Liver (tissue), 7 donors: ENCODE measurements at regions not wholly inside any gene's neighbourhood (a gene's known extent, or its start where the extent isn't known, plus 50 kb on each side); places are given as distances from the start of the nearest gene placed in this dataset.

ENCODE experiments used
- DNase-seq: peaks from one replicate; pipeline ENCODE4 v3.0.0-alpha.2; 2017; ENCODE audit warnings: low spot score
- H3K27ac ChIP-seq, 2 donors: one replicate each; pipeline ENCODE4 v1.7.0; 2013; ENCODE audit warnings: inconsistent platforms in 2 of 2, low read length in 2 of 2, control low read depth in 1 of 2, low read depth in 1 of 2, mild to moderate bottlenecking in 1 of 2
- H3K27me3 ChIP-seq, 4 donors: one replicate each; pipeline versions ENCODE4 v1.6.1 to v1.7.0; 2013; ENCODE audit warnings: low read length in 3 of 4, inconsistent platforms in 1 of 4, mild to moderate bottlenecking in 1 of 4, moderate library complexity in 1 of 4; ENCODE audit not compliant: control insufficient read depth in 4 of 4, insufficient read depth in 4 of 4
- H3K36me3 ChIP-seq, 4 donors: one replicate each; pipeline versions ENCODE4 v1.6.1 to v1.7.0; 2013; ENCODE audit warnings: low read length in 3 of 4, mild to moderate bottlenecking in 3 of 4, low read depth in 1 of 4, moderate library complexity in 1 of 4; ENCODE audit not compliant: control insufficient read depth in 4 of 4, insufficient read depth in 3 of 4
- H3K4me1 ChIP-seq, 4 donors: one replicate each; pipeline versions ENCODE4 v1.6.1 to v1.7.0; 2013; ENCODE audit warnings: low read length in 3 of 4, mild to moderate bottlenecking in 3 of 4, moderate library complexity in 1 of 4; ENCODE audit not compliant: control insufficient read depth in 4 of 4, insufficient read depth in 4 of 4
- H3K4me3 ChIP-seq, 3 donors: one replicate each; pipeline versions ENCODE4 v1.6.1 to v1.7.0; 2013; ENCODE audit warnings: low read length in 3 of 3, control low read depth in 1 of 3, low read depth in 1 of 3, mild to moderate bottlenecking in 1 of 3
- H3K9ac ChIP-seq, 2 donors: one replicate each; pipeline ENCODE4 v1.7.0; 2013; ENCODE audit warnings: low read length in 2 of 2, mild to moderate bottlenecking in 2 of 2, moderate library complexity in 2 of 2, control low read depth in 1 of 2, low read depth in 1 of 2
- H3K9me3 ChIP-seq, 4 donors: one replicate each; pipeline versions ENCODE4 v1.6.1 to v1.7.0; 2013; ENCODE audit warnings: low read length in 3 of 4; ENCODE audit not compliant: control insufficient read depth in 4 of 4
- EGR1 ChIP-seq, 2 donors: IDR thresholded peaks; 2 replicates each; pipeline ENCODE4 v1.6.1; 2016 to 2018; ENCODE audit warnings: antibody characterized with exemption in 2 of 2, low read depth in 2 of 2
- GABPA ChIP-seq, 2 donors: IDR thresholded peaks in 1 of 2; conservative IDR thresholded peaks in 1 of 2; 2 replicates each; pipeline ENCODE4 v1.6.1; 2016; ENCODE audit warnings: antibody characterized with exemption in 2 of 2, mild to moderate bottlenecking in 1 of 2, moderate library complexity in 1 of 2
- HNF4A ChIP-seq, 2 donors: conservative IDR thresholded peaks; 2 replicates each; pipeline ENCODE4 v1.6.1; 2016; ENCODE audit warnings: antibody characterized with exemption in 2 of 2, mild to moderate bottlenecking in 2 of 2
- HNF4G ChIP-seq: IDR thresholded peaks from 2 replicates; pipeline ENCODE4 v1.6.1; 2016; ENCODE audit warnings: antibody characterized with exemption
- JUND ChIP-seq, 2 donors: IDR thresholded peaks; 2 replicates each; pipeline ENCODE4 v1.6.1; 2016; ENCODE audit warnings: antibody characterized with exemption in 2 of 2
- MAX ChIP-seq: IDR thresholded peaks from 2 replicates; pipeline ENCODE4 v1.6.1; 2016; ENCODE audit warnings: antibody characterized with exemption
- NR2F2 ChIP-seq: IDR thresholded peaks from 2 replicates; pipeline ENCODE4 v1.6.1; 2016; ENCODE audit warnings: antibody characterized with exemption
- RAD21 ChIP-seq, 2 donors: IDR thresholded peaks; 2 replicates each; pipeline ENCODE4 v1.6.1; 2016; ENCODE audit warnings: antibody characterized with exemption in 2 of 2, mild to moderate bottlenecking in 2 of 2
- SP1 ChIP-seq: IDR thresholded peaks from 2 replicates; pipeline ENCODE4 v1.6.1; 2018; ENCODE audit warnings: antibody characterized with exemption, mild to moderate bottlenecking
- TAF1 ChIP-seq: conservative IDR thresholded peaks from 2 replicates; pipeline ENCODE4 v1.6.1; 2016; ENCODE audit warnings: antibody characterized with exemption, mild to moderate bottlenecking
- YY1 ChIP-seq: IDR thresholded peaks from 2 replicates; pipeline ENCODE4 v1.6.1; 2016; ENCODE audit warnings: antibody characterized with exemption, mild to moderate bottlenecking
- ZBTB33 ChIP-seq: IDR thresholded peaks from 2 replicates; pipeline ENCODE4 v1.6.1; 2016; ENCODE audit warnings: antibody characterized with exemption
- WGBS: extraction: QIAGEN DNeasy Blood & Tissue Kit; methylation state at CpG from one replicate; pipeline ENCODE4 v1.1.7; 2013; 5-methylcytosine and 5-hydroxymethylcytosine counted together
- TF ChIP-seq, protein P1 (sequence below): IDR thresholded peaks from 2 replicates; pipeline ENCODE4 v1.6.1; 2016; ENCODE audit warnings: antibody characterized with exemption, mild to moderate bottlenecking
- TF ChIP-seq, protein P2 (sequence below): IDR thresholded peaks from 2 replicates; pipeline ENCODE4 v1.6.1; 2016; ENCODE audit warnings: antibody characterized with exemption
- donor health status: healthy.
- donor health status: healthy.
- donor health status: healthy.
- donor health status: healthy.

GRCh38 chr1:192061556-192061955 is 96.7 kb upstream of the RGS18 start (continued):
- TF ChIP-seq, protein P1, sequence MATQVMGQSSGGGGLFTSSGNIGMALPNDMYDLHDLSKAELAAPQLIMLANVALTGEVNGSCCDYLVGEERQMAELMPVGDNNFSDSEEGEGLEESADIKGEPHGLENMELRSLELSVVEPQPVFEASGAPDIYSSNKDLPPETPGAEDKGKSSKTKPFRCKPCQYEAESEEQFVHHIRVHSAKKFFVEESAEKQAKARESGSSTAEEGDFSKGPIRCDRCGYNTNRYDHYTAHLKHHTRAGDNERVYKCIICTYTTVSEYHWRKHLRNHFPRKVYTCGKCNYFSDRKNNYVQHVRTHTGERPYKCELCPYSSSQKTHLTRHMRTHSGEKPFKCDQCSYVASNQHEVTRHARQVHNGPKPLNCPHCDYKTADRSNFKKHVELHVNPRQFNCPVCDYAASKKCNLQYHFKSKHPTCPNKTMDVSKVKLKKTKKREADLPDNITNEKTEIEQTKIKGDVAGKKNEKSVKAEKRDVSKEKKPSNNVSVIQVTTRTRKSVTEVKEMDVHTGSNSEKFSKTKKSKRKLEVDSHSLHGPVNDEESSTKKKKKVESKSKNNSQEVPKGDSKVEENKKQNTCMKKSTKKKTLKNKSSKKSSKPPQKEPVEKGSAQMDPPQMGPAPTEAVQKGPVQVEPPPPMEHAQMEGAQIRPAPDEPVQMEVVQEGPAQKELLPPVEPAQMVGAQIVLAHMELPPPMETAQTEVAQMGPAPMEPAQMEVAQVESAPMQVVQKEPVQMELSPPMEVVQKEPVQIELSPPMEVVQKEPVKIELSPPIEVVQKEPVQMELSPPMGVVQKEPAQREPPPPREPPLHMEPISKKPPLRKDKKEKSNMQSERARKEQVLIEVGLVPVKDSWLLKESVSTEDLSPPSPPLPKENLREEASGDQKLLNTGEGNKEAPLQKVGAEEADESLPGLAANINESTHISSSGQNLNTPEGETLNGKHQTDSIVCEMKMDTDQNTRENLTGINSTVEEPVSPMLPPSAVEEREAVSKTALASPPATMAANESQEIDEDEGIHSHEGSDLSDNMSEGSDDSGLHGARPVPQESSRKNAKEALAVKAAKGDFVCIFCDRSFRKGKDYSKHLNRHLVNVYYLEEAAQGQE, result no peak
- TF ChIP-seq EGR1 (IDR thresholded peaks at IDR 0.05; ENCODE audit: low read depth in 2 of 2), result no peak
- no peak for TF ChIP-seq RAD21 (IDR thresholded peaks at IDR 0.05)
- TF ChIP-seq HNF4A (conservative IDR thresholded peaks at IDR 0.05), result no peak
- no peak for TF ChIP-seq SP1
- no peak for TF ChIP-seq ZBTB33
- TF ChIP-seq TAF1, result no peak

GRCh38 chr1:192065087-192065486 is 93.2 kb upstream of the RGS18 start:
- no peak for TF ChIP-seq NR2F2
- TF ChIP-seq, protein P2, sequence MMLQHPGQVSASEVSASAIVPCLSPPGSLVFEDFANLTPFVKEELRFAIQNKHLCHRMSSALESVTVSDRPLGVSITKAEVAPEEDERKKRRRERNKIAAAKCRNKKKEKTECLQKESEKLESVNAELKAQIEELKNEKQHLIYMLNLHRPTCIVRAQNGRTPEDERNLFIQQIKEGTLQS, result no peak
- no peak for TF ChIP-seq EGR1 (IDR thresholded peaks at IDR 0.05; ENCODE audit: low read depth in 2 of 2)
- TF ChIP-seq YY1, result no peak
- no peak for TF ChIP-seq HNF4A (conservative IDR thresholded peaks at IDR 0.05)
- TF ChIP-seq, protein P1, result no peak
- TF ChIP-seq HNF4G, result no peak
- TF ChIP-seq SP1, result no peak
- no peak for TF ChIP-seq MAX
- no peak for TF ChIP-seq JUND (IDR thresholded peaks at IDR 0.05)
- no peak for TF ChIP-seq GABPA (IDR thresholded peaks at IDR 0.05 in 1 of 2, conservative IDR thresholded peaks at IDR 0.05 in 1 of 2)
- no peak overlapping the region for H3K27ac ChIP-seq
- H3K27me3 ChIP-seq, result no peaks in the 10 kb centered on the region
- H3K36me3 ChIP-seq, result no peaks in the 10 kb centered on the region
- H3K9me3 ChIP-seq, result no peaks in the 10 kb centered on the region
- H3K9ac ChIP-seq, result no peak overlapping the region
- no peak overlapping the region for H3K4me3 ChIP-seq
- 70% methylated on average over 3 of the region's 3 CpGs for WGBS
- H3K4me1 ChIP-seq, result no peaks in the 10 kb centered on the region
- no peak for DNase-seq
